Liver (tissue), 3 donors: ENCODE measurements at regions not wholly inside any gene's neighbourhood (a gene's known extent, or its start where the extent isn't known, plus 50 kb on each side); places are given as distances from the start of the nearest gene placed in this dataset.

Source experiments
- ATF3 ChIP-seq: IDR thresholded peaks from 2 replicates; pipeline ENCODE4 v1.6.1; 2016; ENCODE audit warnings: antibody characterized with exemption
- CTCF ChIP-seq: fragments of 150-350 bp; IDR thresholded peaks from 2 replicates; pipeline ENCODE4 v1.5.1; 2017; ENCODE audit warnings: improper control_type of control experiment, low read depth, low read length; ENCODE audit not compliant: missing input control
- FOXA2 ChIP-seq: IDR thresholded peaks from 2 replicates; pipeline ENCODE4 v1.6.1; 2016; ENCODE audit warnings: antibody characterized with exemption
- JUND ChIP-seq, 2 donors: IDR thresholded peaks; 2 replicates each; pipeline ENCODE4 v1.6.1; 2016; ENCODE audit warnings: antibody characterized with exemption in 2 of 2
- MAX ChIP-seq: IDR thresholded peaks from 2 replicates; pipeline ENCODE4 v1.6.1; 2016; ENCODE audit warnings: antibody characterized with exemption
- RAD21 ChIP-seq, 2 donors: IDR thresholded peaks; 2 replicates each; pipeline ENCODE4 v1.6.1; 2016; ENCODE audit warnings: antibody characterized with exemption in 2 of 2, mild to moderate bottlenecking in 2 of 2
- REST ChIP-seq: IDR thresholded peaks from 2 replicates; pipeline ENCODE4 v1.6.1; 2016; ENCODE audit warnings: antibody characterized with exemption, mild to moderate bottlenecking
- SP1 ChIP-seq: IDR thresholded peaks from 2 replicates; pipeline ENCODE4 v1.6.1; 2018; ENCODE audit warnings: antibody characterized with exemption, mild to moderate bottlenecking
- TAF1 ChIP-seq: conservative IDR thresholded peaks from 2 replicates; pipeline ENCODE4 v1.6.1; 2016; ENCODE audit warnings: antibody characterized with exemption, mild to moderate bottlenecking
- ZBTB33 ChIP-seq: IDR thresholded peaks from 2 replicates; pipeline ENCODE4 v1.6.1; 2016; ENCODE audit warnings: antibody characterized with exemption
- donor health status: healthy.
- donor health status: healthy.

GRCh38 chr2:58720033-58720769 lies 479.1 kb upstream of the FANCL start:
- TF ChIP-seq ATF3, result no peak
- no peak for TF ChIP-seq CTCF
- TF ChIP-seq TAF1, result no peak
- TF ChIP-seq SP1, result no peak
- no peak for TF ChIP-seq RAD21 (IDR thresholded peaks at IDR 0.05)
- no peak for TF ChIP-seq REST
- no peak for TF ChIP-seq JUND (IDR thresholded peaks at IDR 0.05)
- no peak for TF ChIP-seq MAX
- no peak for TF ChIP-seq FOXA2
- TF ChIP-seq ZBTB33, result no peak
